Aorta (tissue), 5 donors: ENCODE measurements at regions not wholly inside any gene's neighbourhood (a gene's known extent, or its start where the extent isn't known, plus 50 kb on each side); places are given as distances from the start of the nearest gene placed in this dataset.

Experiments used
- ATAC-seq: fragments of 200-7000 bp; cut with Tn5 transposase; one replicate; pipeline ENCODE4 v1.9.1; 2022; ENCODE audit warnings: moderate library complexity; ENCODE audit not compliant: low FRiP score
- DNase-seq, 2 donors: peaks; one replicate each; pipeline ENCODE4 v3.0.0-alpha.2; 2020
- H3K27ac ChIP-seq, 2 donors: one replicate each; pipeline ENCODE4 v1.5.1; 2013; ENCODE audit warnings: low read length in 2 of 2, mild to moderate bottlenecking in 2 of 2, moderate library complexity in 2 of 2, control low read depth in 1 of 2, inconsistent platforms in 1 of 2, low read depth in 1 of 2
- H3K27me3 ChIP-seq, 2 donors: one replicate each; pipeline ENCODE4 v1.6.1; 2013; ENCODE audit warnings: control low read depth in 1 of 2, low read length in 1 of 2, mild to moderate bottlenecking in 1 of 2, moderate library complexity in 1 of 2; ENCODE audit not compliant: insufficient read depth in 2 of 2, control insufficient read depth in 1 of 2
- H3K36me3 ChIP-seq, 2 donors: one replicate each; pipeline ENCODE4 v1.6.1; 2013; ENCODE audit warnings: control low read depth in 1 of 2, low read length in 1 of 2, mild to moderate bottlenecking in 1 of 2; ENCODE audit not compliant: insufficient read depth in 2 of 2, control insufficient read depth in 1 of 2
- H3K4me1 ChIP-seq, 2 donors: one replicate each; pipeline ENCODE4 v1.6.1; 2013; ENCODE audit warnings: low read length in 2 of 2, control low read depth in 1 of 2, mild to moderate bottlenecking in 1 of 2, moderate library complexity in 1 of 2; ENCODE audit not compliant: insufficient read depth in 2 of 2, control insufficient read depth in 1 of 2
- H3K4me3 ChIP-seq, 2 donors: one replicate each; pipeline ENCODE4 v1.5.1; 2013; ENCODE audit warnings: low read length in 2 of 2, control low read depth in 1 of 2, mild to moderate bottlenecking in 1 of 2
- H3K9me3 ChIP-seq: one replicate; pipeline ENCODE4 v1.6.1; 2013; ENCODE audit warnings: mild to moderate bottlenecking, low read length; ENCODE audit not compliant: control insufficient read depth
- WGBS, 2 donors: extraction: QIAGEN DNeasy Blood & Tissue Kit; methylation state at CpG; one replicate each; pipeline ENCODE4 v1.1.7; 2013; 5-methylcytosine and 5-hydroxymethylcytosine counted together
- intact Hi-C, 2 donors: fragments of 100-400 bp; cut with DNase I; formaldehyde crosslinking; loops; one replicate each; pipeline versions ENCODE4 v1.14.2 to v1.15.0; 2022
- donor health status: healthy with polysubstance abuse.
- donor health status: Bipolar disorder and iron deficiency.
- donor health status: DM: no; HTN: no; CAD: no.
- donor health status: DM: no; HTN: no; CAD: no.
- donor health status: DM: yes; HTN: yes; CAD: no.

GRCh38 chr6:130692659-130693058 is 134.5 kb upstream of the SMLR1 start:
- intact Hi-C loops, result loop anchor here in 1 of 2 donors (10.0 kb wide), 1 partner anchor 368 kb away; no protein-coding TSS in a partner anchor
- 91 to 92% methylated on average over 2 of the region's 2 CpGs for WGBS, 2 donors

GRCh38 chr6:130693944-130694343 is 133.3 kb upstream of the SMLR1 start:
- no peak overlapping the region for H3K27ac ChIP-seq

More at GRCh38 chr6:130692659-130693058, 134.5 kb upstream of the SMLR1 start:
- H3K4me3 ChIP-seq, result no peak overlapping the region
- no peaks in the 10 kb centered on the region for H3K27me3 ChIP-seq
- H3K9me3 ChIP-seq, result no peaks in the 10 kb centered on the region
- ATAC-seq, result no peak
- H3K4me1 ChIP-seq, result no peaks in the 10 kb centered on the region
- DNase-seq, result no peak
- H3K27ac ChIP-seq, result no peak overlapping the region
- H3K36me3 ChIP-seq, result no peaks in the 10 kb centered on the region

GRCh38 chr6:130694606-130695005 is 132.6 kb upstream of the SMLR1 start:
- H3K27ac ChIP-seq, result no peak overlapping the region
- H3K4me1 ChIP-seq, result no peaks in the 10 kb centered on the region
- intact Hi-C loops, result loop anchor here in 1 of 2 donors (10.0 kb wide), 1 partner anchor 370 kb away; no protein-coding TSS in a partner anchor

More at GRCh38 chr6:130693944-130694343, 133.3 kb upstream of the SMLR1 start:
- no peak for DNase-seq
- intact Hi-C loops, result loop anchor here in 1 of 2 donors (10.0 kb wide), 1 partner anchor 369 kb away; no protein-coding TSS in a partner anchor
- Histone ChIP-seq H3K4me3 (no peak overlapping the region), H3K9me3 (no peaks in the 10 kb centered on the region), H3K36me3 (no peaks in the 10 kb centered on the region), H3K27me3 (no peaks in the 10 kb centered on the region), H3K4me1 (no peaks in the 10 kb centered on the region)
- no peak for ATAC-seq
- whole genome bisulfite sequencing, 2 donors, result 36 to 64% methylated on average over 2 of the region's 2 CpGs

GRCh38 chr6:130696806-130697205 is 130.4 kb upstream of the SMLR1 start:
- H3K4me3 ChIP-seq, result no peak overlapping the region
- H3K36me3 ChIP-seq, result no peaks in the 10 kb centered on the region
- no peak for DNase-seq
- 77 to 83% methylated on average over 3 of the region's 3 CpGs for WGBS, 2 donors
- no peaks in the 10 kb centered on the region for H3K9me3 ChIP-seq
- intact Hi-C loops, result loop anchor here in 1 of 2 donors (10.0 kb wide), 1 partner anchor 372 kb away; no protein-coding TSS in a partner anchor
- no peak for ATAC-seq
- no peak overlapping the region for H3K27ac ChIP-seq
- H3K27me3 ChIP-seq, result no peaks in the 10 kb centered on the region
- H3K4me1 ChIP-seq, result no peaks in the 10 kb centered on the region

More at GRCh38 chr6:130694606-130695005, 132.6 kb upstream of the SMLR1 start:
- ATAC-seq (no peak), DNase-seq (no peak)
- H3K27me3 ChIP-seq, result no peaks in the 10 kb centered on the region
- no peak overlapping the region for H3K4me3 ChIP-seq
- H3K36me3 ChIP-seq, result no peaks in the 10 kb centered on the region
- 84 to 89% methylated on average over 4 of the region's 4 CpGs for WGBS, 2 donors
- no peaks in the 10 kb centered on the region for H3K9me3 ChIP-seq

GRCh38 chr6:130697271-130697994 is 129.8 kb upstream of the SMLR1 start:
- no peaks in the 10 kb centered on the region for H3K27me3 ChIP-seq
- no peaks in the 10 kb centered on the region for H3K9me3 ChIP-seq
- no peak overlapping the region for H3K4me3 ChIP-seq
- no peak overlapping the region for H3K27ac ChIP-seq
- no peaks in the 10 kb centered on the region for H3K4me1 ChIP-seq
- no peaks in the 10 kb centered on the region for H3K36me3 ChIP-seq
- intact Hi-C loops, result loop anchor here in 1 of 2 donors (10.0 kb wide), 1 partner anchor 373 kb away; no protein-coding TSS in a partner anchor
- WGBS, 2 donors, result 23 to 29% methylated on average over 1 of the region's 1 CpG
- DNase-seq (no peak), ATAC-seq (peak; percentile 34)

GRCh38 chr6:130697995-130698535 is 129.1 kb upstream of the SMLR1 start:
- DNase-seq, result no peak
- H3K4me1 ChIP-seq, result no peaks in the 10 kb centered on the region
- peak; percentile 79 for ATAC-seq
- no peaks in the 10 kb centered on the region for H3K9me3 ChIP-seq
- H3K36me3 ChIP-seq, result no peaks in the 10 kb centered on the region
- WGBS, 2 donors, result 5 to 7% methylated on average over 4 of the region's 4 CpGs
- intact Hi-C loops, result loop anchor here (2.0 to 10.0 kb wide), 2 partner anchors 373 to 375 kb away; no protein-coding TSS in a partner anchor
- H3K4me3 ChIP-seq, result no peak overlapping the region
- no peaks in the 10 kb centered on the region for H3K27me3 ChIP-seq
- no peak overlapping the region for H3K27ac ChIP-seq

- no peak for DNase-seq
- intact Hi-C loops, result loop anchor here (2.0 to 10.0 kb wide), 2 partner anchors 375 to 377 kb away; no protein-coding TSS in a partner anchor
- ATAC-seq, result no peak
- no peaks in the 10 kb centered on the region for H3K36me3 ChIP-seq
- H3K9me3 ChIP-seq, result no peaks in the 10 kb centered on the region
- 86 to 94% methylated on average over 2 of the region's 2 CpGs for WGBS, 2 donors
- no peak overlapping the region for H3K27ac ChIP-seq
- no peaks in the 10 kb centered on the region for H3K4me1 ChIP-seq
- no peak overlapping the region for H3K4me3 ChIP-seq
- no peaks in the 10 kb centered on the region for H3K27me3 ChIP-seq
These were observed 127.5 kb upstream of the SMLR1 start for GRCh38 chr6:130699742-130700141.

- no peaks in the 10 kb centered on the region for H3K36me3 ChIP-seq
- no peaks in the 10 kb centered on the region for H3K9me3 ChIP-seq
- no peak overlapping the region for H3K27ac ChIP-seq
- no peaks in the 10 kb centered on the region for H3K4me1 ChIP-seq
- H3K27me3 ChIP-seq, result no peaks in the 10 kb centered on the region
- ATAC-seq (no peak), DNase-seq (no peak)
- 79 to 86% methylated on average over 4 of the region's 4 CpGs for WGBS, 2 donors
- intact Hi-C loops, result no loop called here
- no peak overlapping the region for H3K4me3 ChIP-seq
These were observed 126.8 kb upstream of the SMLR1 start for GRCh38 chr6:130700397-130700796.
